ENCODE measurements at regions not wholly inside any gene's neighbourhood (a gene's known extent, or its start where the extent isn't known, plus 50 kb on each side); places are given as distances from the start of the nearest gene placed in this dataset.

- no peaks in the 10 kb centered on the region for H3K9me3 Mint-ChIP-seq
- H3K4me3 Mint-ChIP-seq = no peak overlapping the region
These were observed 50.1 kb upstream of the MYCBP2 start for GRCh38 chr13:77377016-77377415.

More at GRCh38 chr13:77377016-77377415, 50.1 kb upstream of the MYCBP2 start:
- Mint-ChIP-seq H3K4me1 (no peaks in the 10 kb centered on the region), H3K27me3 (ENCODE audit: low read depth) (peaks cover 5% of the 10 kb centered on the region), H3K27ac (no peak overlapping the region), H3K36me3 (ENCODE audit: low read depth) (no peaks in the 10 kb centered on the region)
- no peak for TF ChIP-seq CTCF (IDR thresholded peaks at IDR 0.05; ENCODE audit: unreplicated experiment in 3 of 3)
